ENCODE measurements at regions not wholly inside any gene's neighbourhood (a gene's known extent, or its start where the extent isn't known, plus 50 kb on each side); places are given as distances from the start of the nearest gene placed in this dataset.

DNA sequence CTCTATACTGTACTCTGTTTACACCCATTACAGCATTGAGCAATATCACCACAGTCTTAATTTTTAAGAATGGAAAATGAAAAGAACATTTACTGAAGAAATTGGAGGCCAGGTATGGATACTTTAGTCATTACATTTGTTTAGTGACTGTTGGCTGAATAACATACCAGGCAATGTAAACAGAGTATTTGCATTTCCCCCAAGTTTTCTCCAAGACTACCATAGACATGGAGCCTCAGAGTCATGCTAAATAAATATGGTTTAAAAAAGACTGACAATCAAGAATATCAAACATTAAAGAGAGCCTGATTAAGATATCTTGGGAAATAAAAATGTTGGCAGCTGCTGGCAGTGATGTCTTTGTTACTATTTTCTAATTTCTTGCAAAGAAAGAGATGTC, 136.9 kb upstream of the ADAMTS5 start:
- no peak for DNase-seq

DNA sequence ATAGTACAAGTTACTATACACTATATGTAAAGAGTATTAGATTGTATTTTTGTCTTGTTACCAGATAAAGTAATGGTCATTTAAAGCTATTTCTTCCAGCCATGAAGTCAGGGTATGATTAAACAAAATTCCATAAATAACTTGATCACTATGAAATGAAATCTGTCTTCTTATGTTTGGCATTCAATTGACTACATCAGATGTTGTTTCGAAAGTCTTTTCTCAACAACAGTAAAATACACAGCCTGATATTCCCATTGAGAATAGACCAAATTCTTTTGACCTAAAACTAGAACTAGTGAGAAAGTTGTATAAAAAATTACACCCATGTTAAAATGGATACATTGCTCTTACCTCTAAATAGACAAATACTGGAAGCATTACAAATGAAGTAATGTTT, 134.6 kb upstream of the ADAMTS5 start:
- DNase-seq = no peak

DNA sequence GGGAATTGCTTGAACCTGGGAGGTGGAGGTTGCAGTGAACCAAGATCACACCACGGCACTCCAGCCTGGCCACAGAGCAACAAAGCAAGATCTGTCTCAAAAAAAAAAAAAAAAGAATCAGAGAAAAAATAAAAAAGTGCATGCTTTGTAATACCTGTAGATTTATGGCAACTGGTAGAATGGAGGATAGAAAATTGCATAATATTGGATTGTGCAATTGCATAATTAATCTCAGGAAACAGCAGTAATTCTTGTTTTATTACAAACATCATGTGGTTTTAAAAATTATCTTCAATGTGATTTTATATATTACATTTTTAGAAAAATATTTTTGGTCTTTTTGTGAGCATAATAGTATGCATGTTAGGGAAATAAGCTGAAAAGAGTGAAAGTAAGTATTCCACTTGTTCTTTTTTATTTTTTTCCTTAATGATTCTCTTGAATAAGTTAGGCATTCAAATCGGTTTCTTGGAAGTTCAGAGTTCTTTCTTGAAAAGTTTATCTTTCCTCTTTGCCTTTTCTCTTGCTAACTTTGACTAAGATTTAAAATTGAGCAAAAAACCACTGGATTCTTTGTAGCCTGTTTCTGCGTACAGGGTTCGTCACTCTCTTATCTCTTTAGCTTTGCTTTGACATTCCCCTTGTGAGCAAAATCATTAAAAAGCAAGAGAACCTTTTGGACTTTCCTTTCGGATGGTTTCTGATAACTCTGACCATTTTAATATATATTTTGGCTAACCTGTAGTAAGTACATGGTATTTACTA, 127.5 kb upstream of the ADAMTS5 start:
- DNase-seq = no peak

DNA sequence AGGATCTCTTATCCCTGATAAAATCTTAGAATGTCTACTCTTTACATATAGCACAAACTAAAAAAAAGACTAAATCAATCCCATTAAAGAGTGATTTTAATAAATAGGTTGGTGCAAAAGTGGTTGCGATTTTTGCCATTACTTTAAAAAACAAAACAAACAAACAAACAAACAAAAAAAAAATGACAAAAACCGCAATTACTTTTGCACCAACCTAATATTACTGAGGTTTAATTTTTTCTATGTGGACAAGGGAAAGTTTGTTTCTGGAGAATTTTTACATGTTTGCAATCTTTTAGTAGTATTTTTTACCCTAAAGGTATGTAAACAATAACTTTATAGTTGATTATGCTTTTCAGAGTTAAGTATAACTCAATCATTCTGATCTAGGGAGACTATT, 119.7 kb upstream of the ADAMTS5 start:
- no peak for DNase-seq

DNA sequence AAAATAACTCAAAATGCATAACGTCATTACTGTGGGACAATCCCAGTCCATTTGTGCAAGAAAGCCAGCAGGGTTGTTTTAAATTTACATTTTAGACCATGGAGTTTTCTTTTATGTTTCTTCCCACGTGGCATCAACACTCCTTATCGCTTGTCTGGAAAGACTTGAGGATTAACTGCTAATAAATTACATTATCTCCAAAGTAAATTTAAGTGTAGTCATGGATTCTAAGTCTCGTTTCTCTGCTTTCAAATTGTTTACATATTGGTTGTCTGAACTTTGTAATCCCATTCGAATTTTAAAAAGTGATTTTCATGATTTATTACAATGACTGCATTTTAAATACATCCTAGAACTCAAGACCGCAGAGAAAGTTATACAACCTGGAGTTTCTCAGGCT, 119.3 kb upstream of the ADAMTS5 start:
- DNase-seq = no peak

DNA sequence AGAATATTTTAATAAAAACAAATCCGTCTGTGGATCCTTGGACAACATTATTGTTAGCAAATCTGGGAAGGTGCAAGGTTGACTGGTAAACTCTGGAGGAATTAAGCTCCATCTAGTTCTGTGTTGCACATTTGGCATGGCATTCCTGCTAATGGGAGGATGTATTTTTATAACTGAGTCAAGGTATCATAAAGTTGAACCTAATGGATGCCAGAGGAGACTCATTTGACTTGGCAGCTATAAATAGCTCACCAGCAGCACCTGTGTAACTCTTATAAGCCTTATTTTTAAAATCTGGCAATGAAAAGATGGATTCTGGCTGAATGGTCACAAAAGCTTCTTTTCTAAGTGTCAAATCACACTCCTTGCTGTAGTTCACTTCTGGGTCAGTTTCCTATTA, 118.5 kb upstream of the ADAMTS5 start:
- no peak for DNase-seq

DNA sequence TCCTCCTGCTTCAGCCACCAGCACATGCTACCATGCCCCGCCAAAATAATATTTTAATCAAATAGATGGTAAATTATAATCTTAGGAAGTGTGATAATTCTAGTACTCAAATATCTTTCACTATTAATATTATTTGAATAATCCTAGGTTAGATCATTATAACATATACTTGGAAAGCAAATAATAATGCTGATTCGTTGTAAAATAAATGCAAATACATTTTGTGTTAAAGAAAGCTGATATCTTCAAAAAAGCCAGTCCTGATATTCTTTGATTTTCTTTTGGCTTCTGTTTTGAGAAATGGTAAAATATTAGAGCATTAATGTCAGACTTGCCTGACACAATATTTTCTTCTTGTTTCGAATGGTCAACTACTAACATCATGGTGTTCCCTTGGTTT, 116.3 kb upstream of the ADAMTS5 start:
- DNase-seq = no peak

DNA sequence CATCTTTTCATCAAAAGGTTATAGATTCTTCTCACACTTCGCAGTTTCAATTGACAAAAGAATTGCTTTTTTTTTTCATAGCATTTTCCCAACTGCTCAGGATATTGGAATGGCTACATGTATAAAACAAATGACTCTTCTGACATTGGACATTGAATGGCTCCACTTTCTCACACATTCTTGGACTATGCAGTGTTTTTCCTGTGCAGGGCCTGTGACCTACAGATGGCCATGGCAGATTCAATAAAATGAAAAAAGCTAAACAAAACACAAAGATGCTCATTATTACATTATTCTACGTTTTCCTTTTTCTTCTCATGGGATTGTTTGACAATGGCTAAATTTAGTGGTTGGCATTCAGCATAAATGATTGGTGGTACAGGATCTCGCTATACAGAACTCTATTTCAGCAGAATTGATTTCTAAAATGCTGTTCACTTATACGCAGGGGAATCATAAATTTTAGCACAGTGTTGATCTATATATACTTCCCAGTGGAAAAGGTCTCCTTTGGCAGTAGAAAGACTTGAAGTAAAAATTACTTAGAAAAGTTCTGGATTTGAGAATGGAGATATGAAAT, 115.6 kb upstream of the ADAMTS5 start:
- DNase-seq = no peak

DNA sequence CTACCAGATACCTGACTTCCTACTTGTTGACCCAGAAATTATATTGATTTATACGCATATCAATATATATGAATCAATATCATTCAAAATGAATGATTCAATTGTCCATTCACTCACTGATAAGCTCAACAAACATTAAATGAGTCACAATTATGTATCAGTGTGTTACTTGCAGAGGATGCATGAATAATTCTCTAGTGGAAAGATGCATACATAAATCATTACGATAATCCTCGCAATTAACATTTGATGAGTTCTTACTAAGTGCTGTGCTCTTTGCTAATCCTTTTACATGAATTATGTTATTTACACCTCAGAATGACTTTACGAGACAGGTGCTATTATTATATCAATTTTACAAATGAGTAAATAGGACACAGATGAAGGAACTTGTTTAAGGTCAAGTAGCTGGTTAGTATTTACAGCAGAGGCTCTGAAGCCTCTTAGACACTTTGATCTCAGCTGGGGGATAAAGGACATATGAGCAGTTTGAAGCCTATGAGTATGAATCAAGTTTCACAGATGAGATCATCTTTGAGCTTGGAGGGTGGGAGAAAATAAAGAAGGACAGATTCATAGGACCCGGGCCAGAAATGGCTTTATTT, 112.8 kb upstream of the ADAMTS5 start:
- no peak for DNase-seq

DNA sequence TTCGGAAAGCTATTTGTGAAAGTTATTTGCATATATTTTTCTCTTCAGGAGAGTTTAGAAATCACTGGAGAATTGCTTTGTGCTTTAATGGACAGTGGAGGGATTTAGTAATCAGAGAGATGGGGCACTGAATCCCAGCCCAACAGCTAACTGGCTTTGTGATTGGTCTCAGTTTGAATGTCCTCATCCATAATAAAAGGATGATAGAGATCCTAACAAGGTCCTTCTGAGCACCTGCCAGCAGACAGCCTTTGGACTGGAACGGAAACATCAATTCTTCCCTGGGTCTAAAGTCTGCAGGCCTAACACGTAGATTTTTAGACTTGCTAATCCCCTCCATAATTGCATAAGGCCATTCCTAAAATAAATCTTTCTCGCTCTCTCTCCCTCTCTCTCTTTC, 112.0 kb upstream of the ADAMTS5 start:
- no peak for DNase-seq

DNA sequence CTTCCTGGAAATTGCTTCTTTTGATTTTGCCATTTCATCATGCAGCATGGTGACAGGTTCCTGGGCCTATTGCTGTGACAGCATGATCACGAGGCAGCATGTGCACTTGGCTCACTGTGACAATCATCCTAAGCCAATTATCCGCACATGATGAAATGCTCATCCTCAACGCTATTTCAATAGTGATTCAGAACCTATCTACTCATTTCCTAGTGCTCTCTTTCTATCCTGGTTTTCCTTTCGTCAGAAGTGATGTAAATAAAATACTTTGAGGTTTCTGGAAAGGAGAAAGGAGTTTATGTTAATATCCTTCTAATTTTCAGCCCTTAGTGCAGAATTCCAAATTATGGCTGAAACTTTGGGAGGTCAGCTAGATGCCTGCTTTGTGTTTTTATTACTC, 110.6 kb upstream of the ADAMTS5 start:
- DNase-seq = no peak

DNA sequence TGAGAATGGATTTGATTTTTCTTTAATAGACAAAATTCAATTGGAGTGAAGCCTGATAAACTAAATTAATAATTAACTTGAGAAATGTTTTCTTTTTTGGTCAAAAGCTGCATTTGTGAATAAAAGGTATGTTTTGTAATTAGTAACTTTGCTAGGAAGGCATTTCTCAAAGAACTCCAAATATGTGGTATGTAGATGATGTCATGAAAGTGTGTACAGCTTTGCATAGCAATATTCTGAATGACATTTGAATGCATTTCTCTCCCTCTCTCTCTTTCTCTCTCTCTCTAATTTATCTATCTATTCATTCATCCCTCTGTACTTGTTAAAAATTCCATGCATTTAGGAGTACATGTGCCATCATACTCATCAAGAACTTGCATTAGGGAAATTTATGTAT, 109.1 kb upstream of the ADAMTS5 start:
- no peak for DNase-seq

DNA sequence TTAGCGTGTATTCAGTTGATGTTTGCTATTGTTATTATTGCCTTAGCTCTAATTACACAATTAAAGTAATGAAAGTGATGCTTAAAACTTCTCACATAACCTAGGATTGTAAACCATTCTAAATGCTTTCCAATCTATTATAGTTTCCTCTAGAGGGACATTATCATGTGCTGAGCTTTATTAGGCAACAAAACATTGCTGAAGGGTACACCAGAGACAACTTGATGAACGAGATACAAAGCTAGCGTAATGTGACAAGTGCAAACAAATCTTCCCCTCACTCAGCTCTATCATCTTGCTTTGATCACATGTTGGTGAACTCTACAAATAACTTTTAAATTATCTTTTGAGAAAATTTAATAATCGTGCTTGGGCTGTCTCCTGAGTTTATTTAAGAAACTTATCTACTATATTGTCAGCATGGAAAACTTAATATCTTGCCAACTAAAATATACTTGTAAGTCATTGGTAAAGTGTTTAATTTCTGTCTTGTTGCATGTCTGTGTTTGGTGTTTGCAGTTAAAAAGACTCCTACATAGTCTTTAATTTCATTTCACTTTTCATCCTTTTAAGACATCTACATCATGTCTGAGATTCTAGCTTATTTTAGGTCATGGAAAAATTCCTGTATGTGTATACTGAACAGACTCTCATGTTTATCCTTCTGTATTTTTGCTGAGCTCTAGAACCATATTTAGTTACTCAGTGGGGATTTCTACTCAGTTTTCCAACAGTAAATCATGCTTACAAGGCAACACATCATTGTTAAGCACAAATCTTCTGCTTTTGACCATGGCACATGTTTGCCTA, 104.2 kb upstream of the ADAMTS5 start:
- DNase-seq = no peak

DNA sequence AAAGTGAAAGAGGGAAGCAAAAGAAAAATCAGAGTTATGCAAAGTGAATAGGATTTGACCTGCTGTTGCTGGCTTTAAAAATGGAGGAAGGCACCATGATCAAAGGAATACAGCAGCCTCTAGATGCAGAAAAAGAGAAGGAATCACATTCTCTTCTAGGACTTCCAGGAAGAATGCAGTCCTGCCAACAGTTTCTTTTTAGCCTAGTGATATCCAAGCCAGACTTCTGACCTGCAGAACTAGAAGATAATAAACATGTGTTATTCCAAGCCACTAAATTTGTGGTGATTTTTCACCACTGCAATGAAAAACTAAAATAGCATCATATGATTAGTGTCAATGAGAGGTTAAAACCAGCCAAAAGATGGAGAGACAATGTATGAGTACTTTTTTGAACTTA, 101.9 kb upstream of the ADAMTS5 start:
- no peak for DNase-seq

DNA sequence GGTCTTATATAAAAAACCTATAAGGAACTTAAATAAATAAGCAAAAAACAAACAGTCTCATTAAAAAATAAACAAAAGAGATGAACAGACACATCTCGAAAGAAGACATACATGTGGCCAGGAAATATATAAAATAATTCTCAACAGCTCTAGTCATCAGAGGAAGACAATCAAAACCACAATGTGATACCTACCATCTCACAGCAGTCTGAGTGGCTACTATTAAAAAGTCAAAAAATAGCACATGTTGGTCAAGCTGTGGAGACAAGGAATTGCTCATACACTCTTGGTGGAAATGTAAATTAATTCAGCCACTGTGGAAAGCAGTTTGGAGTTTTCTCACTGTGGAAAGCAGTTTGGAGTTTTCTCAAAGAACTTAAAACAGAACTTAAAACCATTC, 100.3 kb upstream of the ADAMTS5 start:
- DNase-seq = no peak

DNA sequence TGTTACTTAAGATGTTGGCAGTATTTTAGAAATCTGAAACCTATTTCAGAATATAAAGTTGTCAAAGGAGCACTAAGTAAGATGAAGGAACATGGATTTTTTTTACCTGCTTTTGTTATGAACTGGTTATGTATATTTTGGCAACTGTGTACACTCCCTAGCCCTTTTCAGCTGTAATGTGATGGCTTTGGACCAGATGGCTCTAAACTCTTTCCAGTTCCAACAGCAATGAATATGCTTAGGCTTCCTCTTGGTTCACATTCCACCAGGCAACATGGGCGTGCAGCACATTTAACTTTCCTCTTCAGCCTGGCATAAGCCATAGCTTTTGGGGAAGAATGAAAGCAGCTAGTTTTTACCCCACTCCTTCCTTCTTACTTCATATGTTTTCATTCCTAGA, 95.6 kb upstream of the ADAMTS5 start:
- DNase-seq = no peak

DNA sequence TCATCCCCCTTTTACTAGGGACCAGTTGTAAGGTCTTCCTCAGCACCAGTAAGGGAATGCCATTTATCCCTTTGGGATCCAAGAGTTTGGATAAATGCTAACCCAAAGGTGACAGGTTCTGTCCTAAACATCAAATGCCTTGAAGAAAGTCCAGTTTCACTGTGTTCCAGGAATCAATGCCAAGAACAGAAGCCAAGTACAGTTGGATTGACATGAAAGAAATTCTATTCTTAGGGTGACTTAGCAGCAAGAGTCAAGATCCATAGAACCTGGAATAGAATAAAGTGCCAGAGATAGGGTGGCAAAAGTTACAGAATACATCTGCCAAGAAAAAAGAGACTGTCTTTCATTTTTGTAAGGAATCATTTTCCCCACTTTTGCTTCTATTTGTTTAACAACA, 94.9 kb upstream of the ADAMTS5 start:
- DNase-seq = no peak

DNA sequence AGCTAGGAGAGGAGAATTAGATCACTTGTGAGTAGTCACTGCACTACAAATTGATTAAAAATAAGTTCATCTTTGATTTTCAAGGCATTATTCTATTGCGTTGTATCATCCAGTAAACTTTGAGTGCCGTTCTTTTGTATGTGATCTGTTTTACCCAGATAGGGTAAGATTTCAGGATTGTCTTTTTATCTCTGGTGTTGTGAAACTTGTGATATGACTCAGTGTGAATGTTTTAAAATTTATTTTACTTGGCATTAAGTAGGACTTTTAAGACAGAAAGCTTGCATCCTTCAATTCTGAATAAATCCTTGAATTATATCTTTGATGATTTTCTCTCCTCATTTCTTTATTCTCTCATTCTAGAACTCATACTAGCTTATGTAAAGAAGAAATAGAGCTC, 93.3 kb upstream of the ADAMTS5 start:
- DNase-seq = no peak

DNA sequence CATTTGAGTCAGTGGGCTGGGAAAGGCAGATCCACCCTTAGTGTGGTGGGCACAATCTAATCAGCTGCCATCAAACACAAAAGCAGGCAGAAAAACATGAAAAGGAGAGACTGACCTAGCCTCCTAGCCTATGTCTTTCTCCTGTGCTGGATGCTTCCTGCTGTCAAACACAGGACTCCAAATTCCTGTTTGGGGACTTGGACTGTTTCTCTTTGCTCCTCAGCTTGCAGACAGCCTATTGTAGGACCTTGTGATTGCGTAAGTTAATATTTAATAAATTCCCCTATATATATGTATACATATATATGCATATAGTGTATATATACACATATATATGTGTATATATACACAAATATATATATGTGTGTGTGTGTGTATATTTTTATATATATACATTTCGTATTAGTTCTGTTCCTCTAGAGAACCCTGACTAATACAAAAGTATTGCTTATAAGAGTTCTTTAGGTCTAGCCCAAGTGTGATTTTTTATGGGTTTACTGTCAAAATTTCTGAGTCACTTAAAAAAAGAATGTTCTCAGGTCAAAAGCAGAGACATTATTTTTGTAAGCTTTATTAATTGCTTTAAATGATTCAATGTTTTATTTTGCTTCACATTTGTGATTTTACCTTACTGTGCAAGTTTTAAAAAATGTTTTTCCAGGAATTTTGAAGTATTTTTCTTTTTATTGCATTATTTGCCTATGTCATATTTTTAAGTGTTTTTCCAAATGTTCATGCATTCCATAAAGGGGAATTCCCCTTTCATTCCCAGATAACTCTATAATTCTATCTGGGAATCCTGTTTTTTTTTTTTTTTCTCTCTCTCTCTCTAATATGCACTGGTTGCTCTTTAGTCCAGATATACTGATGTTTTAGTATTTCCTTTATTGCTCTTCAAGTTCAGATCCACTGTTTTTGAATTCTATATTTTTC, 92.1 kb upstream of the ADAMTS5 start:
- no peak for DNase-seq

DNA sequence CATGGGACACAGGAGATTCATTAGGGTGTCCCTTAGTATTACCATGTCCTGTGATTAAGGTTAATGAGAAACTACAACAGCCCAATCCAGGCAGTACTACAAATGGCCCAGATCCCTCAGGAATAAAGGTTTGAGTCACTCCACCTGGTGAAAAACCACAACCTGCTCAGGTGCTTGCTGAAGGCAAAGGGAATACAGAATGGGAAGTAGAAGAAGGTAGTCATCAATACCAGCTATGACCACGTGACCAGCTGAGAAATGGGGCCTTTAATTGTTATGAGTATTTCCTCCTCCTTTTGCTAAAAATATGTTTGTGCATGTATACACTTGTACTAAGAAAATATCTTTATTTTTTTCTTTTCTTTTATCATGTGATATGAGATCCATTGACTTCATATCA, 91.1 kb upstream of the ADAMTS5 start:
- DNase-seq = no peak

DNA sequence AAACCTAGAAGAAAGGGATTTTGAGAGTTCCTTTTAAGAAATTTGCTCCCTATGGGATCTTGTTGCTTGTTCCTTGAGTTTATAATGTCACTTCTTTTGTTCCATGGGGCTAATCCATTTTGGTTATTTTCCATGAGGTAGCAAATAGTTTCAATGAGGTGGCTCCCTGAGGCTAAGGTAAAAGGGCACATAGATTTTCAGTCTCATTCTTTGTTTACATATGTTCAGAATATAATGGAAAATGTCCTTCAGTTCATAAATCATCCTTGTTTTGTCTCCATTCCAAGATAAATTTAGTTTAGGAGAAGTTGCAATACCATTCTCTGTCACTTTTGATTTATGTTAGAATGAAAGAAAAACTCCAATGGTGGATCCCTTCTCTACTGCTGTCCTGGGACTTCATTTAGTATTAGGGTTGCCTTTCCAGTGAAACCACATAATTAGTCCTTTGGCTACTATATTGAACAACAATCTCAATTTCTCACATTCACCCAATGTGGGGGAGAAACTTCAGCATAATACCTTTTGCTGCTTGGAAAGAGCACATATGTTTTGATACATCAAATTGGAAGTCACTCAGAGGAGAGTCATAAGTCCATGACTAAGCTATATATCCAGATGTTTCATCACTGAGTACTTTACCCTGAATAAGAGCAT, 80.9 kb upstream of the ADAMTS5 start:
- DNase-seq = no peak
